Ishikawa (cell line): ENCODE measurements at regions not wholly inside any gene's neighbourhood (a gene's known extent, or its start where the extent isn't known, plus 50 kb on each side); places are given as distances from the start of the nearest gene placed in this dataset.

ENCODE experiments used
- CEBPB ChIP-seq: IDR thresholded peaks from 2 replicates; pipeline ENCODE4 v1.6.1; 2012
- CREB1 ChIP-seq: IDR thresholded peaks from 2 replicates; pipeline ENCODE4 v1.6.1; 2012; ENCODE audit warnings: low read depth
- EP300 ChIP-seq: IDR thresholded peaks from 2 replicates; pipeline ENCODE4 v1.6.1; 2012; ENCODE audit warnings: borderline replicate concordance
- FOXM1 ChIP-seq: IDR thresholded peaks from 2 replicates; pipeline ENCODE4 v1.6.1; 2012; ENCODE audit warnings: low read depth, borderline replicate concordance
- MAX ChIP-seq: IDR thresholded peaks from 2 replicates; pipeline ENCODE4 v1.6.1; 2012
- RAD21 ChIP-seq: IDR thresholded peaks from 2 replicates; pipeline ENCODE4 v1.6.1; 2012; ENCODE audit warnings: low read depth
- TAF1 ChIP-seq: IDR thresholded peaks from 2 replicates; pipeline ENCODE4 v1.6.1; 2012; ENCODE audit warnings: low read depth, mild to moderate bottlenecking
- TCF12 ChIP-seq: IDR thresholded peaks from 2 replicates; pipeline ENCODE4 v1.6.1; 2012; ENCODE audit warnings: low read depth
- YY1 ChIP-seq: IDR thresholded peaks from 2 replicates; pipeline ENCODE4 v1.6.1; 2012; ENCODE audit warnings: low read depth
- ZBTB7A ChIP-seq: IDR thresholded peaks from 2 replicates; pipeline ENCODE4 v1.6.1; 2012; ENCODE audit warnings: low read depth

- TF ChIP-seq TCF12 = no peak
- no peak for TF ChIP-seq CREB1
- TF ChIP-seq TAF1 = no peak
- TF ChIP-seq YY1 = no peak
- no peak for TF ChIP-seq MAX
- no peak for TF ChIP-seq RAD21
- TF ChIP-seq ZBTB7A = no peak
- no peak for TF ChIP-seq EP300
- TF ChIP-seq CEBPB = no peak
- no peak for TF ChIP-seq FOXM1
Observed at GRCh38 chr15:81454024-81454423, 80.0 kb upstream of the TMC3 start.
